ENCODE measurements at regions not wholly inside any gene's neighbourhood (a gene's known extent, or its start where the extent isn't known, plus 50 kb on each side); places are given as distances from the start of the nearest gene placed in this dataset.

GRCh38 chr3:148254402-148254801, 443.3 kb upstream of the AGTR1 start:
- intact Hi-C loops (cut with DNase I, micrococcal nuclease) = no loop called here
- DNase-seq = no peak
- ATAC-seq = no peak

- ATAC-seq = no peak
- intact Hi-C loops (cut with DNase I, micrococcal nuclease) = no loop called here
- DNase-seq = no peak
These were observed 441.4 kb upstream of the AGTR1 start for GRCh38 chr3:148255981-148256969.

GRCh38 chr3:148262980-148263379, 434.7 kb upstream of the AGTR1 start:
- DNase-seq (no peak), ATAC-seq (no peak)
- intact Hi-C loops (cut with DNase I, micrococcal nuclease) = no loop called here

- intact Hi-C loops (cut with DNase I, micrococcal nuclease) = no loop called here
- DNase-seq (no peak), ATAC-seq (no peak)
These were observed 431.9 kb upstream of the AGTR1 start for GRCh38 chr3:148265841-148266240.

- intact Hi-C loops (cut with DNase I, micrococcal nuclease) = no loop called here
- no peak for ATAC-seq
- no peak for DNase-seq
These were observed 431.4 kb upstream of the AGTR1 start for GRCh38 chr3:148266341-148266740.

- no peak for ATAC-seq
- intact Hi-C loops (cut with DNase I, micrococcal nuclease) = no loop called here
- DNase-seq = no peak
These were observed 427.9 kb upstream of the AGTR1 start for GRCh38 chr3:148269816-148270215.

- ATAC-seq (no peak), DNase-seq (no peak)
- intact Hi-C loops (cut with DNase I, micrococcal nuclease) = no loop called here
These were observed 417.0 kb upstream of the AGTR1 start for GRCh38 chr3:148280623-148281242.

GRCh38 chr3:148289159-148289558, 408.5 kb upstream of the AGTR1 start:
- intact Hi-C loops (cut with DNase I, micrococcal nuclease) = no loop called here
- DNase-seq (no peak), ATAC-seq (no peak)

- ATAC-seq (no peak), DNase-seq (no peak)
- intact Hi-C loops (cut with DNase I, micrococcal nuclease) = no loop called here
These were observed 400.7 kb upstream of the AGTR1 start for GRCh38 chr3:148297013-148297412.

GRCh38 chr3:148307443-148307843, 390.3 kb upstream of the AGTR1 start:
- intact Hi-C loops (cut with DNase I, micrococcal nuclease) = no loop called here
- no peak for ATAC-seq
- DNase-seq = no peak

- DNase-seq (no peak), ATAC-seq (peak; percentile 35)
- intact Hi-C loops (cut with DNase I, micrococcal nuclease) = loop anchor here in 1 of 2 donors (10.0 kb wide), 1 partner anchor 635 kb away; no protein-coding TSS in a partner anchor
These were observed 388.2 kb upstream of the AGTR1 start for GRCh38 chr3:148309390-148310035.

GRCh38 chr3:148315756-148316155, 381.9 kb upstream of the AGTR1 start:
- ATAC-seq = no peak
- intact Hi-C loops (cut with DNase I, micrococcal nuclease) = loop anchor here in 1 of 2 donors (10.0 kb wide), 1 partner anchor 629 kb away; no protein-coding TSS in a partner anchor
- DNase-seq = no peak

- ATAC-seq (no peak), DNase-seq (no peak)
- intact Hi-C loops (cut with DNase I, micrococcal nuclease) = loop anchor here in 1 of 2 donors (10.0 kb wide), 1 partner anchor 627 kb away; no protein-coding TSS in a partner anchor
These were observed 379.5 kb upstream of the AGTR1 start for GRCh38 chr3:148318240-148318639.

GRCh38 chr3:148319161-148319915, 378.4 kb upstream of the AGTR1 start:
- no peak for ATAC-seq
- no peak for DNase-seq
- intact Hi-C loops (cut with DNase I, micrococcal nuclease) = loop anchor here in 1 of 2 donors (10.0 kb wide), 1 partner anchor 625 kb away; no protein-coding TSS in a partner anchor

- DNase-seq = no peak
- ATAC-seq = no peak
- intact Hi-C loops (cut with DNase I, micrococcal nuclease) = loop anchor here in 1 of 2 donors (10.0 kb wide), 1 partner anchor 625 kb away; no protein-coding TSS in a partner anchor
These were observed 377.7 kb upstream of the AGTR1 start for GRCh38 chr3:148319960-148320359.

- intact Hi-C loops (cut with DNase I, micrococcal nuclease) = no loop called here
- DNase-seq (no peak), ATAC-seq (no peak)
These were observed 368.0 kb upstream of the AGTR1 start for GRCh38 chr3:148329481-148330235.

GRCh38 chr3:148330542-148330941, 367.2 kb upstream of the AGTR1 start:
- DNase-seq (no peak), ATAC-seq (no peak)
- intact Hi-C loops (cut with DNase I, micrococcal nuclease) = no loop called here

All from left colon (tissue), 2 donors.